ENCODE measurements at regions not wholly inside any gene's neighbourhood (a gene's known extent, or its start where the extent isn't known, plus 50 kb on each side); places are given as distances from the start of the nearest gene placed in this dataset.

GRCh38 chr17:57174591-57174990 is 81.7 kb upstream of the MSI2 start:
- DNase-seq (ENCODE audit: insufficient read length, low spot score) (peak; percentile 20), FAIRE-seq (peak; percentile 74)

DNA sequence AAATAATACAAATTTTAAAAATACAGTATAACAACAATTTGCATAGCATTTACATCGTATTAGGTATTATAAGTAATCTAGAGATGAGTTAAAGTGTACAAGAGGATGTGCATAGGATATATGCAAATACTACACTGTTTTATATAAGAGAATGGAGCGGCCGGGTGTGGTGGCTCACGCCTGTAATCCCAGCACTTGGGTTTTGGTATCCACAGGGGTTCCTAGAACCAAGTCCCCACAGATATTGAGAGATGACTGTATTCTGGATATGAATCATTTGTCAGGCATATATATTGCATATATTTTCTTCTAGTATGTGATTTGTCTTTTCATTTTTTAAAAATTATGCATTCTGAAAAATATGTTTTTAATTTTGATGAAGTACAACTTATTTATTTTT is 77.5 kb upstream of the MSI2 start:
- FAIRE-seq (no peak), DNase-seq (ENCODE audit: insufficient read length, low spot score) (no peak)

DNA sequence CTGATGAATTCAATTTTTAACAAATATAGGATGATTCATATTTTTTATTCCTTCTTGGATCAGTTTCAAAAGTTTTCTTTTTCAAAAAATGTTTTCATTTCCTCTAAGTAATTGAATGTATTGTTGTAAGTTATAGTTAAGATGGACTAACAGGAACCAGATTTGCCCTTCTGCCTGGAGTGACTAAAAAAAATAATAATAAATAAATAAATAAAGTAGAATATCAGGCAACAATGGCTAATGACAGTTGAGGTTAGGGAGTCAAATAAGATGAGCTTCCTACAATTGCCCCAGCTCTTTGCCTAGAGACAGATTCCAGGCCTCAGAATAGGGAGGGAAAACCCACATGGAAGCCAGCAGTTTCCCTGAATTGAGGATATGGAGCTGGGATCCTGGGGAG is 73.7 kb upstream of the MSI2 start:
- DNase-seq (ENCODE audit: insufficient read length, low spot score), result no peak
- FAIRE-seq, result no peak

GRCh38 chr17:57186226-57187019 is 69.9 kb upstream of the MSI2 start:
- no peak for FAIRE-seq

GRCh38 chr17:57187391-57187790 is 68.9 kb upstream of the MSI2 start:
- FAIRE-seq (no peak), DNase-seq (ENCODE audit: insufficient read length, low spot score) (no peak)

More at GRCh38 chr17:57186226-57187019, 69.9 kb upstream of the MSI2 start:
- DNase-seq (ENCODE audit: insufficient read length, low spot score), result no peak

DNA sequence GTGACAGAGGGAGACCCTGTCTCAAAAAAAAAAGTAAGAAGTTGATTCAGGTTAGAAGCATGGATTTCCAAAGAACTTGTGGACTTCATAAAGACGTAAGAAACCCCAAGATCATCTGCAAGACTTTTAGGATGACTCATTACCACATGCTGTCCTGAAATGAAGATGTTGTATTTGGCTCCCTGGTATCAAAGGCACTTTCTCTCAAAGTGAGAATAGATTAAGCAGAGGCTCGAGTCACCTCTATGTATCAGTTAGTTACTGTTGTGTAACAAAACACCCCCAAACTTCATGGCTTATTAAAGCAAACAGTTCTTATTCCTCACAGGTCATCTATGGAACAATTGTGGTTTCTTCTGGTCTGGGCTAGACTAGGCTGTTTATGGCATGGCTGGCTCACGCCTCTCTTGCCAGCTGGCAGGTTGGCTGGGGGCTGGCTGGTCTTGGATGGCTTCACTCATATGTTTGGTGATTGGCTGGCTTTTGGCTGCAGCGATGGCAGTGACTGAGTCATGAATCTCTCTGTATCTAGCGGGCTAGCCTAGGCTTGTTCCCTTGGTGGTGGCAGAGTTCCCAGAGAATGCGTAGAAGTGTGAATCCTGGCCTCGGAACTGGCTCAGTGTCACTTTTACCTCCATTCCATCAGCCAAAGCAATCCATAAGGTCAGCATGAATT is 60.4 kb upstream of the MSI2 start:
- DNase-seq (ENCODE audit: insufficient read length, low spot score) (no peak), FAIRE-seq (no peak)

GRCh38 chr17:57197466-57198071 is 58.8 kb upstream of the MSI2 start:
- DNase-seq (ENCODE audit: insufficient read length, low spot score), result no peak
- no peak for FAIRE-seq

DNA sequence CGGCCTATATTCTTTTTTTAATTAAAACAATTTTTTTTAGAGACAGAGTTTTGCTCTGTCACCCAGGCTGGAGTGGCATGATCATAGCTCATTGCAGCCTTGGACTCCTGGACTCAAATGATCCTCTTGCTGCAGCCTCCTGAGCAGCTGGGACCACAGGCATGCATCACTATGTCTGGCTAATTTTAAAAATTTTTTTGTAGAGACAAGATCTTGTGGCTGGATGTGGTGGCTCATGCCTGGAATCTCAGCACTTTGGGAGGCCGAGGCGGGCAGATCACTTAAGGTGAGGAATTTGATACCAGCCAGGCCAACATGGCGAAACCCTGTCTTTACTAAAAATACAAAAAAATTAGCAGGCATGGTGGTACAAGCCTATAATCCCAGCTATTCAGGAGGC is 54.8 kb upstream of the MSI2 start:
- FAIRE-seq (no peak), DNase-seq (ENCODE audit: insufficient read length, low spot score) (no peak)

GRCh38 chr17:57203040-57203439 is 53.3 kb upstream of the MSI2 start:
- no peak for FAIRE-seq
- DNase-seq (ENCODE audit: insufficient read length, low spot score), result no peak
